ENCODE measurements at regions not wholly inside any gene's neighbourhood (a gene's known extent, or its start where the extent isn't known, plus 50 kb on each side); places are given as distances from the start of the nearest gene placed in this dataset.

- CTCF ChIA-PET = interaction anchor here (1.0 to 1.4 kb wide), 2 partner anchors 9 to 273 kb away, joined by 3 read pairs; no protein-coding TSS in a partner anchor
- TF ChIP-seq CTCF (IDR thresholded peaks at IDR 0.05; ENCODE audit: insufficient read depth, low read depth, low read length) = no peak
- Histone ChIP-seq H3K27me3 (ENCODE audit: control insufficient read depth, insufficient read depth, low read length) (no peaks in the 10 kb centered on the region), H3K4me3 (ENCODE audit: low read depth, low read length) (no peak overlapping the region), H3K36me3 (ENCODE audit: control insufficient read depth, insufficient read depth, low read length) (no peaks in the 10 kb centered on the region)
- POLR2A ChIA-PET = no interaction called here
- DNase-seq (ENCODE audit: low read depth) = no peak
Measured at GRCh38 chr1:223011505-223011856, 131.6 kb downstream of the TLR5 start.

- Histone ChIP-seq H3K27me3 (ENCODE audit: control insufficient read depth, insufficient read depth, low read length) (no peaks in the 10 kb centered on the region), H3K36me3 (ENCODE audit: control insufficient read depth, insufficient read depth, low read length) (no peaks in the 10 kb centered on the region), H3K4me3 (ENCODE audit: low read depth, low read length) (no peak overlapping the region)
- no peak for DNase-seq (ENCODE audit: low read depth)
- POLR2A ChIA-PET = no interaction called here
- TF ChIP-seq CTCF (IDR thresholded peaks at IDR 0.05; ENCODE audit: insufficient read depth, low read depth, low read length) = no peak
- CTCF ChIA-PET = interaction anchor here (1.0 kb wide), 1 partner anchor 10 kb away, joined by 3 read pairs; no protein-coding TSS in a partner anchor
Measured at GRCh38 chr1:223012176-223012788, 130.8 kb downstream of the TLR5 start.

GRCh38 chr1:223012938-223013337 lies 130.1 kb downstream of the TLR5 start:
- CTCF ChIA-PET = no interaction called here
- H3K4me3 ChIP-seq (ENCODE audit: low read depth, low read length) = no peak overlapping the region
- no peak for DNase-seq (ENCODE audit: low read depth)
- POLR2A ChIA-PET = no interaction called here
- no peak for TF ChIP-seq CTCF (IDR thresholded peaks at IDR 0.05; ENCODE audit: insufficient read depth, low read depth, low read length)
- no peaks in the 10 kb centered on the region for H3K36me3 ChIP-seq (ENCODE audit: control insufficient read depth, insufficient read depth, low read length)
- H3K27me3 ChIP-seq (ENCODE audit: control insufficient read depth, insufficient read depth, low read length) = no peaks in the 10 kb centered on the region

GRCh38 chr1:223014142-223014873 lies 128.7 kb downstream of the TLR5 start:
- POLR2A ChIA-PET = no interaction called here
- CTCF ChIA-PET = interaction anchor here (0.6 kb wide), 1 partner anchor 317 kb away, joined by 4 read pairs; no protein-coding TSS in a partner anchor

More at GRCh38 chr1:223014142-223014873, 128.7 kb downstream of the TLR5 start:
- no peak for TF ChIP-seq CTCF (IDR thresholded peaks at IDR 0.05; ENCODE audit: insufficient read depth, low read depth, low read length)
- Histone ChIP-seq H3K27me3 (ENCODE audit: control insufficient read depth, insufficient read depth, low read length) (no peaks in the 10 kb centered on the region), H3K36me3 (ENCODE audit: control insufficient read depth, insufficient read depth, low read length) (no peaks in the 10 kb centered on the region), H3K4me3 (ENCODE audit: low read depth, low read length) (no peak overlapping the region)
- no peak for DNase-seq (ENCODE audit: low read depth)

All from BJ (cell line).